ENCODE measurements at regions not wholly inside any gene's neighbourhood (a gene's known extent, or its start where the extent isn't known, plus 50 kb on each side); places are given as distances from the start of the nearest gene placed in this dataset.

GRCh38 chr22:27245056-27245455 lies 556.5 kb downstream of the MN1 start:
- TF ChIP-seq CTCF (optimal IDR thresholded peaks at IDR 0.05 in 1 of 3, IDR thresholded peaks at IDR 0.05 in 1 of 3, conservative IDR thresholded peaks at IDR 0.05 in 1 of 3; ENCODE audit: extremely low read depth in 1 of 3, insufficient read depth in 2 of 3, low read length in 3 of 3) (no peak), EZH2 (IDR thresholded peaks at IDR 0.05; ENCODE audit: low read length) (no peak)

Measured in keratinocyte (primary cell).